ENCODE measurements at regions not wholly inside any gene's neighbourhood (a gene's known extent, or its start where the extent isn't known, plus 50 kb on each side); places are given as distances from the start of the nearest gene placed in this dataset.
"Not testable (repeated sequence)": the region's sequence is repeated elsewhere in the genome, so short reads cannot be mapped to it uniquely, and the experiment has no call there.

DNA sequence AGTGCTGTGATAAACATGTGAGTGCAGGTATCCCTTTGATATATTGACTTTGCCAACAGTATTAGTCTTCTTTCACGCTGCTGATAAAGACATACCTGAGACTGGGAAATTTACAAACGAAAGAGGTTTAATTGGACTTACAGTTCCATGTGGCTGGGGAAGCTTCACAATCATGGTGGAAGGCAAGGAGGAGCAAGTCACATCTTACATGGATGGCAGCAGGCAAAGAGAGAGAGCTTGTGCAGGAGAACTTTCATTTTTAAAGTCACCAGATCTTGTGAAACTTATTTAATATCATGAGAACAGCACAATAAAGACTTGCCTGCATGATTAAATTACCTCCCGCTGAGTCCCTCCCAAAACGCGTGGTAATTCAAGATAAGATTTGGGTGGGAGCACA lies 277.9 kb upstream of the GCFC2 start:
- not testable (repeated sequence) for TF ChIP-seq POLR2A (IDR thresholded peaks at IDR 0.05; ENCODE audit: low read length); GATA1 (IDR thresholded peaks at IDR 0.05; ENCODE audit: low read depth, low read length)

All from erythroblast (primary cell).